Iris pigment epithelial cell (primary cell): ENCODE measurements at regions not wholly inside any gene's neighbourhood (a gene's known extent, or its start where the extent isn't known, plus 50 kb on each side); places are given as distances from the start of the nearest gene placed in this dataset.
"Not testable (repeated sequence)": the region's sequence is repeated elsewhere in the genome, so short reads cannot be mapped to it uniquely, and the experiment has no call there.

Experiments used
- DNase-seq: peaks from one replicate; pipeline ENCODE4 v3.0.0-alpha.2; 2011; ENCODE audit warnings: low read depth

- DNase-seq = not testable (repeated sequence)
These were observed 90.6 kb upstream of the HMGA2 start for GRCh38 chr12:65733643-65734042.

GRCh38 chr12:65734226-65734625 lies 90.1 kb upstream of the HMGA2 start:
- no peak for DNase-seq

GRCh38 chr12:65739606-65740005 lies 84.7 kb upstream of the HMGA2 start:
- DNase-seq = no peak

GRCh38 chr12:65740506-65740872 lies 83.8 kb upstream of the HMGA2 start:
- peak; percentile 34 for DNase-seq

- DNase-seq = peak; percentile 89
These were observed 83.2 kb upstream of the HMGA2 start for GRCh38 chr12:65740873-65741600.

- DNase-seq = peak; percentile 59
These were observed 82.6 kb upstream of the HMGA2 start for GRCh38 chr12:65741656-65742017.

GRCh38 chr12:65742018-65743010 lies 82.0 kb upstream of the HMGA2 start:
- DNase-seq = peak; percentile 50

- DNase-seq = not testable (repeated sequence)
These were observed 79.9 kb upstream of the HMGA2 start for GRCh38 chr12:65744236-65744840.

GRCh38 chr12:65747338-65747737 lies 76.9 kb upstream of the HMGA2 start:
- DNase-seq = no peak

- no peak for DNase-seq
These were observed 76.0 kb upstream of the HMGA2 start for GRCh38 chr12:65748332-65748731.

- DNase-seq = no peak
These were observed 70.0 kb upstream of the HMGA2 start for GRCh38 chr12:65754290-65754689.

- no peak for DNase-seq
These were observed 69.3 kb upstream of the HMGA2 start for GRCh38 chr12:65754744-65755595.

- DNase-seq = peak; percentile 19
These were observed 68.7 kb upstream of the HMGA2 start for GRCh38 chr12:65755596-65755978.

- no peak for DNase-seq
These were observed 68.0 kb upstream of the HMGA2 start for GRCh38 chr12:65756267-65756666.

GRCh38 chr12:65756956-65757511 lies 67.2 kb upstream of the HMGA2 start:
- DNase-seq = peak; percentile 8

GRCh38 chr12:65758401-65758800 lies 65.9 kb upstream of the HMGA2 start:
- DNase-seq = no peak

GRCh38 chr12:65759735-65760134 lies 64.5 kb upstream of the HMGA2 start:
- no peak for DNase-seq

- no peak for DNase-seq
These were observed 63.0 kb upstream of the HMGA2 start for GRCh38 chr12:65761301-65761700.

- DNase-seq = no peak
These were observed 60.0 kb upstream of the HMGA2 start for GRCh38 chr12:65764325-65764724.

- DNase-seq = peak; percentile 81
These were observed 58.9 kb upstream of the HMGA2 start for GRCh38 chr12:65765436-65765813.

- no peak for DNase-seq
These were observed 54.4 kb upstream of the HMGA2 start for GRCh38 chr12:65769880-65770279.
